Upper lobe of right lung (tissue), 1 donor: ENCODE measurements at regions not wholly inside any gene's neighbourhood (a gene's known extent, or its start where the extent isn't known, plus 50 kb on each side); places are given as distances from the start of the nearest gene placed in this dataset.

Source experiments
- ATAC-seq: fragments of 200-7000 bp; cut with Tn5 transposase; one replicate; pipeline ENCODE4 v1.9.1; 2020; ENCODE audit warnings: mild to moderate bottlenecking, moderate library complexity
- DNase-seq: peaks from one replicate; pipeline ENCODE4 v3.0.0-alpha.2; 2020
- H3K27ac ChIP-seq: fragments of 200-600 bp; one replicate; pipeline ENCODE4 v1.8.0; 2022
- H3K27me3 ChIP-seq: fragments of 200-600 bp; one replicate; pipeline ENCODE4 v1.8.0; 2022; ENCODE audit warnings: mild to moderate bottlenecking
- H3K36me3 ChIP-seq: fragments of 200-600 bp; one replicate; pipeline ENCODE4 v1.8.0; 2022
- H3K4me1 ChIP-seq: fragments of 200-600 bp; one replicate; pipeline ENCODE4 v1.8.0; 2022
- H3K4me3 ChIP-seq: fragments of 200-600 bp; one replicate; pipeline ENCODE4 v1.8.0; 2022; ENCODE audit warnings: mild to moderate bottlenecking
- H3K9me3 ChIP-seq: fragments of 200-600 bp; one replicate; pipeline ENCODE4 v1.8.0; 2022
- intact Hi-C: fragments of 100-400 bp; cut with DNase I; formaldehyde crosslinking; loops from one replicate; pipeline ENCODE4 v1.11.0; 2022
- TF ChIP-seq, protein P1 (sequence below): fragments of 200-600 bp; IDR thresholded peaks from one replicate; pipeline ENCODE4 v1.8.0; 2022; ENCODE audit warnings: antibody characterized with exemption
- donor health status: DM: no; HTN: yes; CAD: no; lungs with severe emphysema.

GRCh38 chr5:15249152-15249551 is 250.8 kb upstream of the FBXL7 start:
- no peaks in the 10 kb centered on the region for H3K36me3 ChIP-seq
- intact Hi-C loops, result no loop called here
- no peak overlapping the region for H3K27ac ChIP-seq
- peaks cover 17% of the 10 kb centered on the region for H3K9me3 ChIP-seq
- no peaks in the 10 kb centered on the region for H3K4me1 ChIP-seq
- DNase-seq (no peak), ATAC-seq (no peak)
- no peak overlapping the region for H3K4me3 ChIP-seq
- H3K27me3 ChIP-seq, result no peaks in the 10 kb centered on the region
- TF ChIP-seq, protein P1, sequence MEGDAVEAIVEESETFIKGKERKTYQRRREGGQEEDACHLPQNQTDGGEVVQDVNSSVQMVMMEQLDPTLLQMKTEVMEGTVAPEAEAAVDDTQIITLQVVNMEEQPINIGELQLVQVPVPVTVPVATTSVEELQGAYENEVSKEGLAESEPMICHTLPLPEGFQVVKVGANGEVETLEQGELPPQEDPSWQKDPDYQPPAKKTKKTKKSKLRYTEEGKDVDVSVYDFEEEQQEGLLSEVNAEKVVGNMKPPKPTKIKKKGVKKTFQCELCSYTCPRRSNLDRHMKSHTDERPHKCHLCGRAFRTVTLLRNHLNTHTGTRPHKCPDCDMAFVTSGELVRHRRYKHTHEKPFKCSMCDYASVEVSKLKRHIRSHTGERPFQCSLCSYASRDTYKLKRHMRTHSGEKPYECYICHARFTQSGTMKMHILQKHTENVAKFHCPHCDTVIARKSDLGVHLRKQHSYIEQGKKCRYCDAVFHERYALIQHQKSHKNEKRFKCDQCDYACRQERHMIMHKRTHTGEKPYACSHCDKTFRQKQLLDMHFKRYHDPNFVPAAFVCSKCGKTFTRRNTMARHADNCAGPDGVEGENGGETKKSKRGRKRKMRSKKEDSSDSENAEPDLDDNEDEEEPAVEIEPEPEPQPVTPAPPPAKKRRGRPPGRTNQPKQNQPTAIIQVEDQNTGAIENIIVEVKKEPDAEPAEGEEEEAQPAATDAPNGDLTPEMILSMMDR, result no peak

DNA sequence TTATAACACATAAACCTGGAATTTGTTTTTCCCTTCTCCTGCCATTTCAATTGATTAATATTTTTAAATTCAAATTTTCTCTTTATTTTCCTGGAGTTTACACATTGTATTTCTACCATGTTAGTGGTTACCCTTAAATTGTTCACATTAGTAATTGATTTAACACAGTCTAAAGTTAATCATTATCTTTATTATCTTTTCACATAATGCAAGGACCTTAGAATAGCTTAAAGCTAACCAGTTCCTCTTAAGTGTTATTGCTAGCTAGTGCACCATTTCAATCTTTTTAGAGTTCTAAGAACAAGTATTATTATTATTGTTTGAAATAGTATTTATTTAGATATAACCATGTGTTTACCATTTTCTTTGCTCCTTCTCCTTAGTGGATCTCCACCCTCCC is 251.2 kb upstream of the FBXL7 start:
- TF ChIP-seq, protein P1, result no peak
- DNase-seq (no peak), ATAC-seq (no peak)
- H3K27ac ChIP-seq, result no peak overlapping the region
- no peaks in the 10 kb centered on the region for H3K4me1 ChIP-seq
- intact Hi-C loops, result no loop called here
- peaks cover 17% of the 10 kb centered on the region for H3K9me3 ChIP-seq
- H3K36me3 ChIP-seq, result no peaks in the 10 kb centered on the region
- H3K27me3 ChIP-seq, result no peaks in the 10 kb centered on the region
- no peak overlapping the region for H3K4me3 ChIP-seq

DNA sequence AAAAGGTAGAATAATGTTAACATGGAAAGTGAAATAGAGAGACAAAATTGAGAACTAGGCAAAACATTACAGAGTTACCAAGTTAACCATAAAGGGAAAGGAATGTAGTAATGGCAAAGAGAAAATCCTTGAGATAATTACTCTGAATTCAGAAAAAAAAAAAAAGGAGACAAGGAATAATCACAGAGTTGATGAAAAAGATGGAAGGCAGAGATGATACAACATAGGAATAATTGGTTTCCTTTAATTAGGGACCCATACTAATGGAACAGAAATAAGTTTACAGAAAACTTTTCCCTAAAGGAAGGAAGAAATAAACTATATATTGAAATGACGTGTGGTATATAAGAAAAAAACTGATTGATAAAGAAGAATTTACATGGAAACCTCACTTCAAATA is 254.1 kb upstream of the FBXL7 start:
- intact Hi-C loops, result no loop called here
- ATAC-seq, result no peak
- no peak overlapping the region for H3K4me3 ChIP-seq
- no peak overlapping the region for H3K27ac ChIP-seq
- no peaks in the 10 kb centered on the region for H3K4me1 ChIP-seq
- H3K27me3 ChIP-seq, result no peaks in the 10 kb centered on the region
- no peak for DNase-seq
- TF ChIP-seq, protein P1, result no peak
- peaks cover 17% of the 10 kb centered on the region for H3K9me3 ChIP-seq
- H3K36me3 ChIP-seq, result no peaks in the 10 kb centered on the region

DNA sequence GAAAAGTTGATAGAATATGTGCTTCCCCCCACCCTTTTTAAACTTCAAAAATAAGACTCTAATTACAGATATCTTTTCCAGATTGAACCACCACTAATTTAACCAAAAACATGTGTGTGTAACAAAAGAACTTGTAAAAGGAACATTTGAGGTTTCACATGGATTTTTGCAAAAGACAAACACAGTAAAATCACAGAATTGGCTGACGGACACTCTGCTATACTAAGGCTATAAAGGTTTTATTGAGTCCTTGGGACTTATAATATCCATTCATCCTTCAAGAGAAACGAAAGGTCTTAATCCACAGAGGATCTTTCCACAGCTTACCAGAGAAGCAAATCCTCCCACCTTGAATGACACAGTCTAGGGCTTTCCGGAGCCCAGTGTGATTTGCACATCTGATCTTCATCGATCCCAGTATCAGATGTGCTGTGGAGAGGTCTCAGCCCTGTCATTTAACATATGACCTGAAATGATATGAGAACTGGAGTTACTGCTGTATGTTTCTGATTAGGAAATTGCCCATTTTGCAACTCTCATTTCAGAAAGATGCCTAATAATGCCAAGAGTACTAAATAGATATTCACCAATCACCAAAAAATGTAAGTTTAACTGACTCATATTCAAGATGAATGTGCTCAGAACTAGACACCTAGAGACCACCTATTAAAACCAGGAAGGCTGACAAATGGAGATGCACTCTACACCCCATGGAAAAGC is 256.5 kb upstream of the FBXL7 start:
- no peak for ATAC-seq
- intact Hi-C loops, result no loop called here
- no peaks in the 10 kb centered on the region for H3K27me3 ChIP-seq

DNA sequence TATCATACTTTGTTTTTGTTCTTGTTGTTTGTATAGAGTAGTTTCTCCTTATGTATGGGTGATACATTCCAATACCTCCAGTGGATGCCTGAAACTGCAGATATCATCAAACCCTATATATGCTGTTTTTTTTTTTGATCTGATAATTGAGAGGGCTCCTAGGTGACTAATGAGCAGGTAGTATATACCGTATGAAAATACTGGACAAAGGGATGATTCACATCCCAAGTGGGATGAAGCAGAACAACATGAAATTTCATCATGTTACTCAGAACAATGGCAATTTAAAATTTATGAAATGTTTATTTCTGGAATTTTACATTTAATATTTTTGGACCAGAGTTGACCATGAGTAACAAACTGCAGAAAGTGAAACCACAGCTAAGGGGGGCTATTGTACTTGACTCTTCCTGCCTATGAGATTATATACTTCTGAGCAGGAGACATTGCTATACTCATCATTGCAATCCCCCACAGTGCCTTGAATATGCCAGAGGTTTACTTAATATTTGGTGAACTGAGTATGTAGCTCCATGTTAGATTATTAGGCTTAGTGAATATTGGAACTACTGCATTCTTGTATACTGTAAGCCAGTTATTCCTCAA is 258.7 kb upstream of the FBXL7 start:
- Histone ChIP-seq H3K27ac (no peak overlapping the region), H3K4me3 (no peak overlapping the region), H3K9me3 (peaks cover 14% of the 10 kb centered on the region), H3K36me3 (no peaks in the 10 kb centered on the region), H3K4me1 (no peaks in the 10 kb centered on the region), H3K27me3 (no peaks in the 10 kb centered on the region)
- intact Hi-C loops, result no loop called here
- DNase-seq (no peak), ATAC-seq (no peak)
- TF ChIP-seq, protein P1, result no peak

More for the DNA sequence above, 256.5 kb upstream of the FBXL7 start:
- DNase-seq, result no peak
- Histone ChIP-seq H3K4me1 (no peaks in the 10 kb centered on the region), H3K9me3 (peaks cover 17% of the 10 kb centered on the region), H3K4me3 (no peak overlapping the region), H3K36me3 (no peaks in the 10 kb centered on the region), H3K27ac (no peak overlapping the region)
- TF ChIP-seq, protein P1, result no peak
